HCT116 (cell line): ENCODE measurements at regions not wholly inside any gene's neighbourhood (a gene's known extent, or its start where the extent isn't known, plus 50 kb on each side); places are given as distances from the start of the nearest gene placed in this dataset.

ENCODE experiments used
- ATAC-seq: fragments of 200-7000 bp; cut with Tn5 transposase; 2 replicates; pipeline ENCODE4 v1.9.1; 2020; ENCODE audit warnings: mild to moderate bottlenecking, moderate library complexity
- BruUV-seq: library from RNA; stranded (reverse); fragments of 400-500 nt; replicated peaks from 2 replicates; lab custom pipeline; 2021; lab: Mats Ljungman, UMichigan
- CTCF ChIA-PET: fragments of 300-600 bp; sonication (Branson Sonifier 250); formaldehyde crosslinking; loops from one replicate; lab custom pipeline; 2021; ENCODE audit warnings: antibody characterized with exemption; lab: Charles Lee
- POLR2A ChIA-PET: fragments of 300-600, 350-600 bp; sonication (Branson Sonifier 250); formaldehyde crosslinking; loops from one replicate; lab custom pipeline; 2021; ENCODE audit warnings: antibody characterized with exemption; lab: Charles Lee
- RAD21 ChIA-PET, 2 experiments: fragments of 300-600 bp; sonication (Branson Sonifier 250); formaldehyde crosslinking; loops; one replicate each; lab custom pipeline; 2023; ENCODE audit warnings: low total read pairs in 2 of 2; ENCODE audit not compliant: uncharacterized antibody in 2 of 2, unreplicated experiment in 2 of 2, low non-redundant PET in 1 of 2; lab: Charles Lee
- DNase-seq: peaks from one replicate; pipeline ENCODE4 v3.0.0-alpha.2; 2010; ENCODE audit warnings: low read depth, low spot score
- H2AFZ ChIP-seq: fragments of 200-600 bp; shearing (Covaris generic), sonication (generic); 2 replicates; pipeline ENCODE4 v1.6.1; 2017; ENCODE audit warnings: low read depth, mixed run types, mixed read lengths, antibody characterized with exemption, low read length; ENCODE audit not compliant: poor library complexity, severe bottlenecking
- H3K27ac ChIP-seq: 2 replicates; pipeline ENCODE4 v1.5.1; 2012; ENCODE audit warnings: low read depth, low read length
- H3K27me3 ChIP-seq: fragments of 200-600 bp; sonication (generic); 2 replicates; pipeline ENCODE4 v1.6.1; 2016; ENCODE audit warnings: mixed run types, low read length, mixed read lengths; ENCODE audit not compliant: insufficient read depth
- H3K36me3 ChIP-seq, 2 experiments: fragments of 200-500 bp in 1 of 2; fragments of 200-600 bp in 1 of 2; sonication (Bioruptor generic) in 1 of 2; sonication (generic) in 1 of 2; 2 replicates each; pipeline versions ENCODE4 v1.5.1 to v1.6.1; 2014 to 2016; ENCODE audit warnings: low read length in 2 of 2, inconsistent platforms in 1 of 2, mixed read lengths in 1 of 2, mixed run types in 1 of 2; ENCODE audit not compliant: insufficient read depth in 2 of 2, control insufficient read depth in 1 of 2
- H3K4me1 ChIP-seq, 2 experiments: fragments of 200-600 bp in 1 of 2; sonication (generic) in 1 of 2; 2 replicates each; pipeline versions ENCODE4 v1.5.1 to v1.6.1; 2012 to 2017; ENCODE audit warnings: low read length in 2 of 2, inconsistent platforms in 1 of 2, mild to moderate bottlenecking in 1 of 2, mixed read lengths in 1 of 2, mixed run types in 1 of 2, moderate library complexity in 1 of 2; ENCODE audit not compliant: insufficient read depth in 2 of 2, control insufficient read depth in 1 of 2
- H3K4me2 ChIP-seq: fragments of 200-600 bp; sonication (generic); 2 replicates; pipeline ENCODE4 v1.6.1; 2017; ENCODE audit warnings: mixed run types, low read length, mixed read lengths
- H3K4me3 ChIP-seq, 2 experiments: fragments of 200-600 bp in 1 of 2; sonication (generic) in 1 of 2; replicated peaks in 1 of 2; 2 replicates each; pipeline ENCODE4 v1.5.1; 2011 to 2016; ENCODE audit warnings: low read length in 2 of 2, control low read depth in 1 of 2, low read depth in 1 of 2, mild to moderate bottlenecking in 1 of 2, mixed read lengths in 1 of 2, mixed run types in 1 of 2
- H3K79me2 ChIP-seq: fragments of 200-600 bp; sonication (generic); 2 replicates; pipeline ENCODE4 v1.6.1; 2017; ENCODE audit warnings: mild to moderate bottlenecking, mixed run types, low read length, moderate library complexity, mixed read lengths; ENCODE audit not compliant: insufficient read depth
- H3K9ac ChIP-seq: fragments of 200-600 bp; sonication (generic); 2 replicates; pipeline ENCODE4 v1.6.1; 2016; ENCODE audit warnings: low read length, mixed read lengths
- H3K9me2 ChIP-seq: fragments of 200-600 bp; sonication (generic), shearing (Covaris generic); 2 replicates; pipeline ENCODE4 v1.6.1; 2017; ENCODE audit warnings: mixed run types, mild to moderate bottlenecking, moderate library complexity; ENCODE audit not compliant: insufficient read depth
- H3K9me3 ChIP-seq, 2 experiments: fragments of 200-500 bp in 1 of 2; fragments of 200-600 bp in 1 of 2; sonication (Bioruptor generic) in 1 of 2; sonication (generic) in 1 of 2; 2 replicates each; pipeline ENCODE4 v1.6.1; 2014 to 2017; ENCODE audit warnings: low read length in 2 of 2, mixed read lengths in 2 of 2, inconsistent platforms in 1 of 2, low read depth in 1 of 2, mild to moderate bottlenecking in 1 of 2, mixed run types in 1 of 2, moderate library complexity in 1 of 2; ENCODE audit not compliant: control insufficient read depth in 1 of 2, insufficient read depth in 1 of 2
- H4K20me1 ChIP-seq: fragments of 200-600 bp; sonication (generic), shearing (Covaris generic); 2 replicates; pipeline ENCODE4 v1.6.1; 2017; ENCODE audit warnings: mixed run types, mild to moderate bottlenecking, moderate library complexity; ENCODE audit not compliant: insufficient read depth
- ATF3 ChIP-seq: IDR thresholded peaks from 2 replicates; pipeline ENCODE4 v1.6.1; 2012
- CBX3 ChIP-seq: IDR thresholded peaks from 2 replicates; pipeline ENCODE4 v1.6.1; 2012; ENCODE audit warnings: low read depth
- CEBPB ChIP-seq: IDR thresholded peaks from 2 replicates; pipeline ENCODE4 v1.6.1; 2012; ENCODE audit warnings: low read depth
- CTCF ChIP-seq, 3 experiments: fragments of 200-600 bp in 1 of 3; sonication (generic) in 1 of 3; IDR thresholded peaks in 2 of 3; conservative IDR thresholded peaks in 1 of 3; 2 replicates each; pipeline ENCODE4 v1.5.1; 2012 to 2017; ENCODE audit warnings: low read depth in 2 of 3, low read length in 2 of 3, antibody characterized with exemption in 1 of 3, borderline replicate concordance in 1 of 3, control low read depth in 1 of 3, mild to moderate bottlenecking in 1 of 3, mixed read lengths in 1 of 3, mixed run types in 1 of 3, moderate library complexity in 1 of 3; ENCODE audit not compliant: insufficient read depth in 1 of 3
- ELF1 ChIP-seq: IDR thresholded peaks from 2 replicates; pipeline ENCODE4 v1.6.1; 2012; ENCODE audit warnings: low read depth, borderline replicate concordance
- EZH2 ChIP-seq: fragments of 200-600 bp; sonication (generic); IDR thresholded peaks from 2 replicates; pipeline ENCODE4 v1.6.1; 2017; ENCODE audit warnings: antibody characterized with exemption, mixed run types
- FOSL1 ChIP-seq: IDR thresholded peaks from 2 replicates; pipeline ENCODE4 v1.6.1; 2012; ENCODE audit warnings: low read depth
- MAX ChIP-seq: IDR thresholded peaks from 2 replicates; pipeline ENCODE4 v1.6.1; 2012
- POLR2A ChIP-seq: IDR thresholded peaks from 2 replicates; pipeline ENCODE4 v1.7.0; 2011; ENCODE audit warnings: borderline replicate concordance; ENCODE audit not compliant: insufficient read depth, insufficient read length; ENCODE audit errors: extremely low read depth
- SIN3A ChIP-seq: IDR thresholded peaks from 2 replicates; pipeline ENCODE4 v1.6.1; 2012; ENCODE audit warnings: low read depth
- TCF7L2 ChIP-seq: IDR thresholded peaks from 2 replicates; pipeline ENCODE4 v1.7.0; 2011; ENCODE audit warnings: borderline replicate concordance, inconsistent platforms; ENCODE audit not compliant: insufficient read depth, insufficient read length; ENCODE audit errors: extremely low read depth
- intact Hi-C: fragments of 100-400 bp; cut with micrococcal nuclease; formaldehyde crosslinking; loops from 2 replicates; pipeline ENCODE4 v1.10.0; 2022

- intact Hi-C loops, result no loop called here
- BruUV-seq, result no TSS peak
- no peak for DNase-seq
- Histone ChIP-seq H2AFZ (no peak overlapping the region), H3K9ac (no peak overlapping the region), H3K4me2 (no peak overlapping the region), H3K4me3 (no peak overlapping the region), H3K4me1 (no peaks in the 10 kb centered on the region), H3K79me2 (no peaks in the 10 kb centered on the region), H3K9me2 (no peaks in the 10 kb centered on the region), H4K20me1 (no peaks in the 10 kb centered on the region), H3K36me3 (no peaks in the 10 kb centered on the region), H3K27me3 (no peaks in the 10 kb centered on the region), H3K27ac (no peak overlapping the region), H3K9me3 (no peaks in the 10 kb centered on the region)
- TF ChIP-seq CBX3, result no peak
- no peak for TF ChIP-seq FOSL1
- TF ChIP-seq EZH2, result no peak
- no peak for TF ChIP-seq CEBPB
- no peak for TF ChIP-seq SIN3A
- no peak for TF ChIP-seq ATF3
- no peak for TF ChIP-seq MAX
- TF ChIP-seq CTCF (IDR thresholded peaks at IDR 0.05 in 2 of 3, conservative IDR thresholded peaks at IDR 0.05 in 1 of 3; ENCODE audit: borderline replicate concordance in 1 of 3, insufficient read depth in 1 of 3, low read depth in 2 of 3, low read length in 2 of 3), result no peak
- TF ChIP-seq TCF7L2, result no peak
- no peak for TF ChIP-seq POLR2A
- TF ChIP-seq ELF1, result no peak
- CTCF ChIA-PET, result no interaction called here
- RAD21 ChIA-PET, result no interaction called here
- POLR2A ChIA-PET, result no interaction called here
- ATAC-seq, result no peak
Measured at GRCh38 chr10:20970708-20971107, 73.6 kb upstream of the NEBL start.
